ENCODE measurements at regions not wholly inside any gene's neighbourhood (a gene's known extent, or its start where the extent isn't known, plus 50 kb on each side); places are given as distances from the start of the nearest gene placed in this dataset.

DNA sequence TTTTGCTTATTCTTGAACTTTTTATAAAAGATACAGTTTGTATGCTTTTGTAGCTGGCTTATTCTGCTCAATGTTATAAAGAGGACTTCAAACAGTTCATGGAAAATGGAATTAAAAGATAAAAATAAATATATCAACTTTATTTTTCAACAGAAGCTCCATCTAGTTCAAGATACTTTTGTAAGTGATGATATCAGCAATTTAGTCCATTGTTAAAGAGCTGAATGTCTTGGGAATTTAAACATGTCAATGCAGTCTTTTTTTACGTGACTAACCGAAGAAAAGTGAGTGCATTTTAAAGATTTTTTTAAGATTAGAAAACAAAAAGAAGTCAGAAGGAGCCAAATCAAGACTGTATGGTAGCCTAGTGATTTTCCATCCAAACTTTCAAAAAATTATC, 85.4 kb upstream of the CHST9 start:
- H3K79me1 ChIP-seq (ENCODE audit: low read depth in 1 of 2, low read length in 2 of 2): no peaks in the 10 kb centered on the region
- H2BK120ac ChIP-seq (ENCODE audit: low read depth, low read length): no peak overlapping the region
- ChIA-PET POLR2A (ENCODE audit: unreplicated experiment) (no interaction called here), CTCF (no interaction called here)
- in situ Hi-C loops (cut with MboI; ENCODE audit: low sequenced_read_pairs) (no loop called here), intact Hi-C loops (cut with micrococcal nuclease) (no loop called here), dilution Hi-C loops (cut with HindIII; ENCODE audit: low sequenced_read_pairs, unreplicated experiment) (no loop called here)
- H2AFZ ChIP-seq (replicated peaks; ENCODE audit: low read length, poor library complexity): no peak overlapping the region
- H3K4me1 ChIP-seq (ENCODE audit: control insufficient read depth, insufficient read depth, low read length): no peaks in the 10 kb centered on the region
- DNase-seq (no peak), ATAC-seq (ENCODE audit: low read depth) (no peak)
- no peak overlapping the region for H4K8ac ChIP-seq (ENCODE audit: low read depth in 2 of 2, low read length in 2 of 2)
- no peaks in the 10 kb centered on the region for H3K9me1 ChIP-seq (ENCODE audit: insufficient read depth, low read length)
- no CpG with 5 or more reads among the region's 2 CpGs for WGBS, 2 experiments (ENCODE audit: extremely low coverage in 2 of 2, insufficient read length in 1 of 2)
- H2BK20ac ChIP-seq (ENCODE audit: low read depth, low read length): no peak overlapping the region
- no peaks in the 10 kb centered on the region for H4K20me1 ChIP-seq (ENCODE audit: insufficient read depth, low read length)
- H4K5ac ChIP-seq (ENCODE audit: low read depth, low read length): no peak overlapping the region
- H3K36me3 ChIP-seq (ENCODE audit: control insufficient read depth, insufficient read depth, low read length): no peaks in the 10 kb centered on the region
- no peak overlapping the region for H2AK9ac ChIP-seq (replicated peaks; ENCODE audit: low read depth, low read length, poor library complexity)
- no peak overlapping the region for H3K56ac ChIP-seq (ENCODE audit: extremely low read depth, insufficient read depth, low read length)
- BruUV-seq (replicated peaks): no TSS peak
- H2BK5ac ChIP-seq (ENCODE audit: low read depth, low read length, poor library complexity, severe bottlenecking): no peak overlapping the region
- no peak overlapping the region for H3K9ac ChIP-seq (ENCODE audit: low read depth, low read length)
- H2BK15ac ChIP-seq (ENCODE audit: low read depth, low read length): no peak overlapping the region
- H3K27me3 ChIP-seq (ENCODE audit: control insufficient read depth, insufficient read depth, low read length): no peaks in the 10 kb centered on the region
- H3K4me3 ChIP-seq (ENCODE audit: insufficient read depth, low read depth, low read length): no peak overlapping the region
- H4K91ac ChIP-seq (ENCODE audit: insufficient read depth, low read depth, low read length): no peak overlapping the region
- TF ChIP-seq MAFK (IDR thresholded peaks at IDR 0.05; ENCODE audit: low read depth, low read length): 0 out of 2 replicates have a peak, but pooled peaks have one; percentile 3
- TF ChIP-seq FOS (IDR thresholded peaks at IDR 0.05; ENCODE audit: low read depth, low read length): no peak
- H2AK5ac ChIP-seq (ENCODE audit: low read depth, low read length): no peak overlapping the region
- no peak overlapping the region for H3K27ac ChIP-seq (ENCODE audit: insufficient read depth, low read length)
- H3K4ac ChIP-seq (ENCODE audit: low read depth, low read length): no peak overlapping the region
- H3K9me3 ChIP-seq (ENCODE audit: control insufficient read depth, insufficient read depth, low read length): no peaks in the 10 kb centered on the region
- no peak overlapping the region for H3K14ac ChIP-seq (replicated peaks; ENCODE audit: low read depth, low read length)
- H3K23ac ChIP-seq (ENCODE audit: low read depth, low read length): no peak overlapping the region
- H3K18ac ChIP-seq (ENCODE audit: low read depth, low read length): no peak overlapping the region
- no peak overlapping the region for H3K4me2 ChIP-seq (ENCODE audit: low read depth, low read length)
